Esophagus muscularis mucosa (tissue), 4 donors: ENCODE measurements at regions not wholly inside any gene's neighbourhood (a gene's known extent, or its start where the extent isn't known, plus 50 kb on each side); places are given as distances from the start of the nearest gene placed in this dataset.

ENCODE experiments used
- DNase-seq: peaks from one replicate; pipeline ENCODE4 v3.0.0-alpha.2; 2017; ENCODE audit errors: extremely low spot score
- H3K27ac ChIP-seq, 4 donors: fragments of 200-600 bp; sonication (generic); replicated peaks in 1 of 4; 1 replicate in 3 of 4; 2 replicates in 1 of 4; pipeline ENCODE4 v1.5.1; 2016 to 2019; ENCODE audit warnings: mild to moderate bottlenecking in 1 of 4
- H3K27me3 ChIP-seq, 4 donors: fragments of 200-600 bp; sonication (generic); one replicate each; pipeline versions ENCODE4 v1.5.1 to v1.6.0; 2016 to 2019
- H3K36me3 ChIP-seq, 4 donors: fragments of 200-600 bp; sonication (generic); one replicate each; pipeline ENCODE4 v1.5.1; 2016 to 2019
- H3K4me1 ChIP-seq, 4 donors: fragments of 200-600 bp; sonication (generic); one replicate each; pipeline ENCODE4 v1.5.1; 2016 to 2019
- H3K4me3 ChIP-seq, 4 donors: fragments of 200-600 bp; sonication (generic); 1 replicate in 2 of 4; 2 replicates in 2 of 4; pipeline ENCODE4 v1.5.1; 2016 to 2019; ENCODE audit warnings: mild to moderate bottlenecking in 4 of 4, moderate library complexity in 1 of 4
- H3K9me3 ChIP-seq, 4 donors: fragments of 200-600 bp; sonication (generic); 1 replicate in 3 of 4; 2 replicates in 1 of 4; pipeline ENCODE4 v1.5.1; 2016 to 2019
- EP300 ChIP-seq: sonication (generic); formaldehyde crosslinking; IDR thresholded peaks from one replicate; pipeline ENCODE4 v1.6.1; 2017; ENCODE audit warnings: antibody characterized with exemption
- POLR2A ChIP-seq: fragments of 450-650 bp; IDR thresholded peaks from one replicate; pipeline ENCODE4 v1.6.1; 2017; ENCODE audit warnings: antibody characterized with exemption, moderate library complexity, mild to moderate bottlenecking, low read depth
- POLR2AphosphoS5 ChIP-seq, 2 donors: sonication (generic); formaldehyde crosslinking; IDR thresholded peaks; one replicate each; pipeline ENCODE4 v1.6.1; 2017; ENCODE audit warnings: antibody characterized with exemption in 2 of 2
- WGBS: methylation state at CpG from one replicate; pipeline ENCODE4 v1.1.5; 2018; 5-methylcytosine and 5-hydroxymethylcytosine counted together
- intact Hi-C: fragments of 100-400 bp; cut with DNase I; formaldehyde crosslinking; loops from one replicate; pipeline ENCODE4 v1.15.1; 2023
- TF ChIP-seq, protein P1 (sequence below), 3 experiments: fragments of 200-600 bp in 2 of 3; fragments of 450-650 bp in 1 of 3; sonication (generic) in 2 of 3; IDR thresholded peaks; one replicate each; pipeline ENCODE4 v1.5.1; 2017 to 2019; ENCODE audit warnings: antibody characterized with exemption in 3 of 3, mild to moderate bottlenecking in 2 of 3, moderate library complexity in 1 of 3

DNA sequence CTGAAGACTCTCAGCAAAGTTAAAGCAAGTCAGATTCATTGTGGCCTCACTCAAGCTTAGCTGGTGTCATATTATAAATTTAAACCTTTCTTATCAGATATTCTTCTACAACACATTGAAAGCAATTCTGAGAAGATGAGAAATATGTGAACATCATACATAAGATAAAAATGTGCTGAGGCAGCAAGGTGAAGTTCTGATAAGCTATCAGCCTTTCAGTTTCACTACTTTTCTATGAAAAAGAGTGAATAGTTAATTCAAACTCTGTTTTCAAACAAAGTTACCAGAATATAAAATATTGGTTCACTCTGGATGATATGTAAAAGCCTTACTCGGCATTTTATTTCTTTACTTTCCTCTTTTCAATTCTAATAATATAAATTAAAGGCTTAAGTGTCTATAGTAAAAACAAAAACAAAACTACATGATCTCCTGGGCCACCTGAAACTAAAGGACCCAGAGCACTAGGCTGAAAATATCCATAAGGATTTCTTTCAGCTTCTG lies 824.4 kb downstream of the MTRR start:
- TF ChIP-seq POLR2AphosphoS5 (IDR thresholded peaks at IDR 0.05), result no peak
- TF ChIP-seq, protein P1, sequence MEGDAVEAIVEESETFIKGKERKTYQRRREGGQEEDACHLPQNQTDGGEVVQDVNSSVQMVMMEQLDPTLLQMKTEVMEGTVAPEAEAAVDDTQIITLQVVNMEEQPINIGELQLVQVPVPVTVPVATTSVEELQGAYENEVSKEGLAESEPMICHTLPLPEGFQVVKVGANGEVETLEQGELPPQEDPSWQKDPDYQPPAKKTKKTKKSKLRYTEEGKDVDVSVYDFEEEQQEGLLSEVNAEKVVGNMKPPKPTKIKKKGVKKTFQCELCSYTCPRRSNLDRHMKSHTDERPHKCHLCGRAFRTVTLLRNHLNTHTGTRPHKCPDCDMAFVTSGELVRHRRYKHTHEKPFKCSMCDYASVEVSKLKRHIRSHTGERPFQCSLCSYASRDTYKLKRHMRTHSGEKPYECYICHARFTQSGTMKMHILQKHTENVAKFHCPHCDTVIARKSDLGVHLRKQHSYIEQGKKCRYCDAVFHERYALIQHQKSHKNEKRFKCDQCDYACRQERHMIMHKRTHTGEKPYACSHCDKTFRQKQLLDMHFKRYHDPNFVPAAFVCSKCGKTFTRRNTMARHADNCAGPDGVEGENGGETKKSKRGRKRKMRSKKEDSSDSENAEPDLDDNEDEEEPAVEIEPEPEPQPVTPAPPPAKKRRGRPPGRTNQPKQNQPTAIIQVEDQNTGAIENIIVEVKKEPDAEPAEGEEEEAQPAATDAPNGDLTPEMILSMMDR (IDR thresholded peaks at IDR 0.05), result no peak
- TF ChIP-seq POLR2A, result no peak
- TF ChIP-seq EP300, result no peak
- Histone ChIP-seq H3K4me3 (no peak overlapping the region), H3K27me3 (no peaks in the 10 kb centered on the region), H3K36me3 (no peaks in the 10 kb centered on the region), H3K4me1 (peaks cover 0 to 11% (median 0%) of the 10 kb centered on the region in 4 donors), H3K9me3 (no peaks in the 10 kb centered on the region), H3K27ac (no peak overlapping the region)
- DNase-seq, result no peak
- 89% methylated on average over 1 of the region's 1 CpG for WGBS
- intact Hi-C loops, result no loop called here

GRCh38 chr5:8694545-8694944 lies 825.6 kb downstream of the MTRR start:
- H3K27ac ChIP-seq, result no peak overlapping the region
- peaks cover 0 to 11% (median 0%) of the 10 kb centered on the region in 4 donors for H3K4me1 ChIP-seq
- no peak overlapping the region for H3K4me3 ChIP-seq
- no peaks in the 10 kb centered on the region for H3K36me3 ChIP-seq
- H3K9me3 ChIP-seq, result no peaks in the 10 kb centered on the region
- intact Hi-C loops, result no loop called here
- 84% methylated on average over 3 of the region's 3 CpGs for WGBS
- DNase-seq, result no peak
- no peaks in the 10 kb centered on the region for H3K27me3 ChIP-seq
- no peak for TF ChIP-seq POLR2AphosphoS5 (IDR thresholded peaks at IDR 0.05)
- TF ChIP-seq POLR2A, result no peak
- TF ChIP-seq EP300, result no peak
- TF ChIP-seq, protein P1 (IDR thresholded peaks at IDR 0.05), result no peak

GRCh38 chr5:8695902-8696845 lies 827.2 kb downstream of the MTRR start:
- DNase-seq, result no peak
- Histone ChIP-seq H3K36me3 (no peaks in the 10 kb centered on the region), H3K9me3 (no peaks in the 10 kb centered on the region), H3K27ac (no peak overlapping the region), H3K4me3 (no peak overlapping the region), H3K27me3 (no peaks in the 10 kb centered on the region), H3K4me1 (peaks cover 0 to 11% (median 0%) of the 10 kb centered on the region in 4 donors)
- TF ChIP-seq, protein P1 (IDR thresholded peaks at IDR 0.05), result no peak
- TF ChIP-seq POLR2AphosphoS5 (IDR thresholded peaks at IDR 0.05) (no peak), POLR2A (no peak), EP300 (no peak)
- WGBS, result 28% methylated on average over 10 of the region's 10 CpGs
- intact Hi-C loops, result no loop called here

DNA sequence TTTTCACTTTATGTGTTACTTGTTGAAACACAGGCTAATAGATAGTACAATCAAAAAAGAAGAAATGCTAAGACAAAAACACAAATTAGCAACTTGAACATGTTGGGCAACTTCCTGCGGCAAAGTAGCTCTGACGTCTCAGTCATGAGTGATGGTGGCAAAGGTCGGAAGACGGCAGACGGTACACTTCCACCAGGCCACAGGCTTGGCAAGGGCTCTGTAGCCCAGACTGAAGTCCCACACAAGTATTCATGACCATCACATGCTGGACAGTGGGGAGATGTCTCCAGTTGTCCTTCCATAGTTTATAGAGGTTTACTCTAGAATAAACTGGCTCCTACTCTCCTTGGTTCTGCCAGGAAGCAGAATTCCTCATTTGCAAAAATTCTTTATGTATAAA lies 831.3 kb downstream of the MTRR start:
- WGBS, result 84% methylated on average over 5 of the region's 5 CpGs
- Histone ChIP-seq H3K36me3 (no peaks in the 10 kb centered on the region), H3K27me3 (no peaks in the 10 kb centered on the region), H3K4me3 (no peak overlapping the region), H3K4me1 (peaks cover 0 to 11% (median 0%) of the 10 kb centered on the region in 4 donors), H3K27ac (no peak overlapping the region), H3K9me3 (no peaks in the 10 kb centered on the region)
- intact Hi-C loops, result no loop called here
- no peak for TF ChIP-seq POLR2A
- TF ChIP-seq, protein P1 (IDR thresholded peaks at IDR 0.05), result no peak
- no peak for TF ChIP-seq POLR2AphosphoS5 (IDR thresholded peaks at IDR 0.05)
- TF ChIP-seq EP300, result no peak
- no peak for DNase-seq
